Panc1 (cell line): ENCODE measurements at regions not wholly inside any gene's neighbourhood (a gene's known extent, or its start where the extent isn't known, plus 50 kb on each side); places are given as distances from the start of the nearest gene placed in this dataset.
"Not testable (repeated sequence)": the region's sequence is repeated elsewhere in the genome, so short reads cannot be mapped to it uniquely, and the experiment has no call there.

Source experiments
- POLR2AphosphoS5 ChIP-seq: IDR thresholded peaks from 2 replicates; pipeline ENCODE4 v1.6.1; 2012; ENCODE audit warnings: mild to moderate bottlenecking, low read depth, low read length, moderate library complexity
- TCF7L2 ChIP-seq: IDR thresholded peaks from 2 replicates; pipeline ENCODE4 v1.6.1; 2011; ENCODE audit warnings: mild to moderate bottlenecking, low read depth, low read length, inconsistent platforms
- TF ChIP-seq, protein P1 (sequence below): fragments of 450-650 bp; IDR thresholded peaks from 2 replicates; pipeline ENCODE4 v1.5.1; 2017; ENCODE audit warnings: mild to moderate bottlenecking
- TF ChIP-seq, protein P2 (sequence below), 2 experiments: IDR thresholded peaks; 2 replicates each; pipeline ENCODE4 v1.6.1; 2011 to 2012; ENCODE audit warnings: low read depth in 2 of 2, control low read depth in 1 of 2, low read length in 1 of 2, mild to moderate bottlenecking in 1 of 2, moderate library complexity in 1 of 2; ENCODE audit not compliant: insufficient read depth in 1 of 2

DNA sequence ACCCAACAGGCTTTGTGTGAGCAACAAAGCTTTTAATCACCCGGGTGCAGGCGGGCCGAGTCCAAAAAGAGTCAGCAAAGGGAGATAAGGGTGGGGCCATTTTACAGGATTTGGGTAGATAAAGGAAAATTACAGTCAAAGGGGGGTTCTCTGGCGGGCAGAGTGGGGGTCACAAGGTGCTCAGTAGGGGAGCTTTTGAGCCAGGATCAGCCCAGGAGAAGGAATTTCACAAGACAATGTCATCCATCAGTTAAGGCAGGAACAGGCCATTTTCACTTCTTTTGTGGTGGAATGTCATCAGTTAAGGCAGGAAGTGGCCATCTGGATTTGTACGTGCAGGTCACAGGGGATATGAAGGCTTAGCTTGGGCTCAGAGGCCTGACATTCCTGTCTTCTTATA, 736.1 kb downstream of the SI start:
- not testable (repeated sequence) for TF ChIP-seq TCF7L2, POLR2AphosphoS5
- TF ChIP-seq, protein P1, sequence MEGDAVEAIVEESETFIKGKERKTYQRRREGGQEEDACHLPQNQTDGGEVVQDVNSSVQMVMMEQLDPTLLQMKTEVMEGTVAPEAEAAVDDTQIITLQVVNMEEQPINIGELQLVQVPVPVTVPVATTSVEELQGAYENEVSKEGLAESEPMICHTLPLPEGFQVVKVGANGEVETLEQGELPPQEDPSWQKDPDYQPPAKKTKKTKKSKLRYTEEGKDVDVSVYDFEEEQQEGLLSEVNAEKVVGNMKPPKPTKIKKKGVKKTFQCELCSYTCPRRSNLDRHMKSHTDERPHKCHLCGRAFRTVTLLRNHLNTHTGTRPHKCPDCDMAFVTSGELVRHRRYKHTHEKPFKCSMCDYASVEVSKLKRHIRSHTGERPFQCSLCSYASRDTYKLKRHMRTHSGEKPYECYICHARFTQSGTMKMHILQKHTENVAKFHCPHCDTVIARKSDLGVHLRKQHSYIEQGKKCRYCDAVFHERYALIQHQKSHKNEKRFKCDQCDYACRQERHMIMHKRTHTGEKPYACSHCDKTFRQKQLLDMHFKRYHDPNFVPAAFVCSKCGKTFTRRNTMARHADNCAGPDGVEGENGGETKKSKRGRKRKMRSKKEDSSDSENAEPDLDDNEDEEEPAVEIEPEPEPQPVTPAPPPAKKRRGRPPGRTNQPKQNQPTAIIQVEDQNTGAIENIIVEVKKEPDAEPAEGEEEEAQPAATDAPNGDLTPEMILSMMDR, result not testable (repeated sequence)
- TF ChIP-seq, protein P2, sequence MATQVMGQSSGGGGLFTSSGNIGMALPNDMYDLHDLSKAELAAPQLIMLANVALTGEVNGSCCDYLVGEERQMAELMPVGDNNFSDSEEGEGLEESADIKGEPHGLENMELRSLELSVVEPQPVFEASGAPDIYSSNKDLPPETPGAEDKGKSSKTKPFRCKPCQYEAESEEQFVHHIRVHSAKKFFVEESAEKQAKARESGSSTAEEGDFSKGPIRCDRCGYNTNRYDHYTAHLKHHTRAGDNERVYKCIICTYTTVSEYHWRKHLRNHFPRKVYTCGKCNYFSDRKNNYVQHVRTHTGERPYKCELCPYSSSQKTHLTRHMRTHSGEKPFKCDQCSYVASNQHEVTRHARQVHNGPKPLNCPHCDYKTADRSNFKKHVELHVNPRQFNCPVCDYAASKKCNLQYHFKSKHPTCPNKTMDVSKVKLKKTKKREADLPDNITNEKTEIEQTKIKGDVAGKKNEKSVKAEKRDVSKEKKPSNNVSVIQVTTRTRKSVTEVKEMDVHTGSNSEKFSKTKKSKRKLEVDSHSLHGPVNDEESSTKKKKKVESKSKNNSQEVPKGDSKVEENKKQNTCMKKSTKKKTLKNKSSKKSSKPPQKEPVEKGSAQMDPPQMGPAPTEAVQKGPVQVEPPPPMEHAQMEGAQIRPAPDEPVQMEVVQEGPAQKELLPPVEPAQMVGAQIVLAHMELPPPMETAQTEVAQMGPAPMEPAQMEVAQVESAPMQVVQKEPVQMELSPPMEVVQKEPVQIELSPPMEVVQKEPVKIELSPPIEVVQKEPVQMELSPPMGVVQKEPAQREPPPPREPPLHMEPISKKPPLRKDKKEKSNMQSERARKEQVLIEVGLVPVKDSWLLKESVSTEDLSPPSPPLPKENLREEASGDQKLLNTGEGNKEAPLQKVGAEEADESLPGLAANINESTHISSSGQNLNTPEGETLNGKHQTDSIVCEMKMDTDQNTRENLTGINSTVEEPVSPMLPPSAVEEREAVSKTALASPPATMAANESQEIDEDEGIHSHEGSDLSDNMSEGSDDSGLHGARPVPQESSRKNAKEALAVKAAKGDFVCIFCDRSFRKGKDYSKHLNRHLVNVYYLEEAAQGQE (IDR thresholded peaks at IDR 0.05; ENCODE audit: insufficient read depth in 1 of 2, low read depth in 2 of 2, low read length in 1 of 2), result not testable (repeated sequence)
